SIG-M5 (cell line): ENCODE measurements at regions not wholly inside any gene's neighbourhood (a gene's known extent, or its start where the extent isn't known, plus 50 kb on each side); places are given as distances from the start of the nearest gene placed in this dataset.
"Not testable (repeated sequence)": the region's sequence is repeated elsewhere in the genome, so short reads cannot be mapped to it uniquely, and the experiment has no call there.

Source experiments
- DNase-seq: peaks from one replicate; lab custom pipeline; 2025; lab: John Stamatoyannopoulos, UW

GRCh38 chr17:64773386-64773835 lies 111.3 kb upstream of the SMURF2 start:
- DNase-seq, result no peak

DNA sequence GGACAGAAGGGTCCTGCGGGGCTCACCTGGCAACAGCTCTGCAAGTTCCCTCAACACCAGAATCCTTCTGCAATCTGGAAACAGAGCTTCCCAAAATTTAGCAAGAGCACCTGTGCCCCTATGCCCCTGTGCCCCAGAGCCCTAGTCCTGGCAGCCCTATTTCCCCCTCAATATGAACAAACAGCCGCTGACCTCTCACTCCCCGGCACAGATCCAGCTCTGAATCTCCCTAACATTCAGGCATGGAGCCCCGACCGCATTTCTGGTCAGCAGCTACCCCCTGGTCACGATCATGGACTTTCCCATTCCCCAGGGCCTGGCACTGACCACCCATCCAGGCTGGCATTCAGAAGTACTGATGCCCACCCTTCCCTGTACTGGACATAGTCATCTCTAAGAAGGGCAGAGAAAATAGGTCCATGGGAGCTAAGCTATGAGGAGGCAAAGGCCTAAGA lies 110.8 kb upstream of the SMURF2 start:
- DNase-seq, result no peak

DNA sequence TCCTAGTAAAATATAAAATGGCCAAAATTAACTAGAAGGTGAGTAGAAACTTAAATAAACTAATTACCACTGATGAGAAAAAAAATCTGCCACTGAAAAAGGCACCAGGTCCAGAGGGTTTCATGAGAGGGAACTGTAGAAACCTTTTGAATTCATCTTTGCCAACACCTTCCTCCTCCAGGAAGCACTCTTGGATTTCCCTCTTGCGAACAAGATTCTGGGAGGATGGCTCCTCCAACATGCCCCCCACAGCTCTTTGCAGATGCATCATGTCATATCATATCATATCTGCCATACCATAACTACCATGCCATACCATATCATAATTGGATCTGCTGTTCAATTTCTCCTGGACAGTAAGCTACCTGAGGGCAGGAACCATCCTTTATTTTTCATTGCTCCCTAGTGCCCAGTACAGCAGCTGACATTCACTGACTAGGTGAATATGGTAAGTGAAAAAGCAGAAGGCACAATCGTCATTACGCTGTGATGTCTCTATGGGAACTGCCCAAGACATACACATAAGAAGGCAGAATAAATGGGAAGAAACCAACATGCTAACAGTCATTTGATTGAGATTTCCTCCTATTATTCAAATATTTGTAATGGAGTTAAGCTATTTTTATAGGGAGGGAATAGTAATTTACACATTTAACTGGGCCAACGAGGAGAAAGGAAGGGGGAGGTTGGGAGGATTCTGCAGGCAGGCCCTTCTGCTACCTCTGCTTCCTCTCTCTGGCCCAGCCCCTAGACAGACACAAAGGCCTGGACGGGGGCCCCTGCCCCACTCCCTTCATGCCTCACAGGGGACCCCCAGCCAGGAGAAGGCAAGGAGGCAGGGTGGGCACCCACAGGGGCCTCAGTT lies 110.1 kb upstream of the SMURF2 start:
- DNase-seq, result no peak

DNA sequence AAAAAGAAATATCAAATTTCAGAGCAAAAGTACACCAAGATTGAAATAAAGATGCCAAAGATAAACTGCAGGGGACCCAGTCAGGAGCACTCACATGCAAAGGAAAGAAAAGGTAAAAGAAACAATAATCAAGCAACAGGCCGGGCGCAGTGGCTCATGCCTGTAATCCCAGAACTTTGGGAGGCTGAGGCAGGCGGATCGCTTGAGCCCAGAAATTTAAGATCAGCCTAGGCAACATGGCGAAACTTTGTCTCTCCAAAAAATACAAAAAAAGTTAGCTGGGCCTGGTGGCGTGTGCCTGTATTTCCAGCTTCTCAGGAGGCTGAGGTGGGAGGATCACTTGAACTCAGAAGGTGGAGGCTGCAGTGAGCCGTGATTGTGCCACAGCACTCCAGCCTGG lies 107.6 kb upstream of the SMURF2 start:
- DNase-seq, result no peak

GRCh38 chr17:64767269-64767997 lies 105.3 kb upstream of the SMURF2 start:
- DNase-seq, result no peak

DNA sequence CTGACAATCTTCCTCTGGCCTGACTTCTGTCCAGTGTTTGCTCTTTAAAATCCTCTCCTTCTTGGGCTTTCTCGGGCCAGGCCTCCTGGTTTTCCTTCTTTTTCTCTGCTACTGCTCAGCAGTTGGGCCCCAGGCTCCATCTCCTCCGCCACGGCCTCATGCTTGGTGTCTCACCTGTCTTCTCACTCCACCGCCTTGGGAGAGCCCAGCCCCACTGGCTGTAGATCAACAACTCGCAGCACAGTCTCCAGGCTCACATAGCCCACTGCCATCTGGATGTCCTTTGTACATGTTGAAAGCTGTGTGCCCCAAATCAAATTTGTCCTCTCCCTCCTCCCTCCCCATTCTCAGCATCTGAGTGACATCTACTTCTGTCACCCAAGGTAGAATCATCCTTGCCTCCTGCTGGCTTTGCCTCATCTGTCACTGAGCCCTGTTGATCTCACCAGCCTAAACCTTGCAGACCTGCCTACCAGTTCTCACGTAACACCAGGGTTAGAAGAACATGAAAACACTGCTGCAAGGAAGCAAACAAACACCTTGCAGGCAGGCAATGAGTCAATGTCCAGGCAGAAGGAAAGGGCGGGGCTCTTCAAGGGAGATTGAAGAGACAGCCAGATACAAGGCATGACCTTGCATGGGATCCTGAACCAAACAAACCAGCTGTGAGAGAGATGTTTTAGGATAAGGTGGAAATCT lies 103.2 kb upstream of the SMURF2 start:
- DNase-seq, result no peak

GRCh38 chr17:64750891-64751677 lies 89.0 kb upstream of the SMURF2 start:
- DNase-seq, result no peak

DNA sequence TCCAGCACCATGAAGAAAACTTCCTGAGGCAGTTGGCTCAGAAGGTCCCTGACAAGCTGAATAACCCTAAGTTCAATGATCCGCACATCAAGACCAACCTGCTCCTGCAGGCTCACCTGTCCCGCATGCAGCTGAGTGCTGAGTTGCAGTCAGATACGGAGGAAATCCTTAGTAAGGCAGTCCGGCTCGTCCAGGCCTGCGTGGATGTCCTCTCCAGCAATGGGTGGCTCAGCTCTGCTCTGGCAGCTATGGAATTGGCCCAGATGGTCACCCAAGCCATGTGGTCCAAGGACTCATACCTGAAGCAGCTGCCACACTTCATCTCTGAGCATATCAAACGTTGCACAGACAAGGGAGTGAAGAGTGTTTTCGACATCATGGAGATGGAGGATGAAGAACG lies 88.4 kb upstream of the SMURF2 start:
- no peak for DNase-seq

GRCh38 chr17:64749306-64749705 lies 87.2 kb upstream of the SMURF2 start:
- DNase-seq, result no peak

- no peak for DNase-seq
These were observed 85.9 kb upstream of the SMURF2 start for GRCh38 chr17:64747938-64748540.

GRCh38 chr17:64742326-64742725 lies 80.2 kb upstream of the SMURF2 start:
- DNase-seq, result no peak

DNA sequence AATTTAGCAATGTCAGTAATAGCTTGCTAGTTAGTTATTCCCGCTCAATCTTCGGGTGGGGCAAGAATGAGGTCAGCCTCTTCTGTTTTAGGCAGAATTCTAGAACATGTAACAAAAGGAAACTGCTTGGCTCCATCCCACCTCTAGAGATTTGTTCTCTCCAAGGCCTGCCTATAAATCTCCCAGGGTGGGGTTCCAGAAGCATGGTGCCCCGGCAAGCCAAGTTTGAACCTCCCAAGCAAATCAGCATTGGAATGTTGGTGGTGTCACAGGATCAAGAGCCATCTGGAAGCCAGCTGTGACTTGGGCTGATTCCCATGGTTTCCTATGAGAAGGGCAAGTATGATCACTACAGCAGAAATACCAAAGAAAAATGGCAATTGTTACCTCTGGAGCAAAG lies 79.8 kb upstream of the SMURF2 start:
- not testable (repeated sequence) for DNase-seq

DNA sequence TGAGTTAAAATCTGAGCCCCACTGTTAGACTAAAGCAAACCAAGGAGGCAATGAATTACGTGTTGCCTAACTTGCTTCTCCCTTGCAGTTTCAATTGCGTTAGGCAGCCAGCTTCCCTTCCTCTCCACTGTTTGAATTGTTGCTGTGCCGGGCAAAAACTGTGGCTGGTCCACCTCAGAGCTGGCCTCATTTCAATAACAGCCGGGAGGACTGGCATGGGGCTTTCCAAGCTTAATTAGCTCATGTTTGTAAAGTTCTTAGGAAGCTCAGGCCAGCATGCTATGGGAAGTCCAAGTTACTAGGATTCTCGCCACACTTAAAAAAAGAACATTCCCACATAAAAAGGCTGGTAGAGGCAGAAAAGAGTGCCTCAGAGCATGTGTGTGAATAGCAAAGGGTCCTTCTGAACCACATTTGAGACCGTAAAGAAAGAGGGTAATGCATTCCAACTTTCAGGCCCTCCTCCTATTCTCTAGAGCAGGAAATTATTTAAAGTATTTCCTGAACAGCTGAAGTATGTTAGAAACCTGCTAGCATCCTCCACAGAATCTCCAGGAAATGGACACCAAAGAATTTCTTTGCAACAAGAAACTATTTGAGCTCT lies 79.0 kb upstream of the SMURF2 start:
- no peak for DNase-seq

GRCh38 chr17:64739316-64740058 lies 77.4 kb upstream of the SMURF2 start:
- DNase-seq, result no peak

GRCh38 chr17:64736804-64737492 lies 74.8 kb upstream of the SMURF2 start:
- no peak for DNase-seq

GRCh38 chr17:64732336-64733006 lies 70.4 kb upstream of the SMURF2 start:
- DNase-seq, result no peak

DNA sequence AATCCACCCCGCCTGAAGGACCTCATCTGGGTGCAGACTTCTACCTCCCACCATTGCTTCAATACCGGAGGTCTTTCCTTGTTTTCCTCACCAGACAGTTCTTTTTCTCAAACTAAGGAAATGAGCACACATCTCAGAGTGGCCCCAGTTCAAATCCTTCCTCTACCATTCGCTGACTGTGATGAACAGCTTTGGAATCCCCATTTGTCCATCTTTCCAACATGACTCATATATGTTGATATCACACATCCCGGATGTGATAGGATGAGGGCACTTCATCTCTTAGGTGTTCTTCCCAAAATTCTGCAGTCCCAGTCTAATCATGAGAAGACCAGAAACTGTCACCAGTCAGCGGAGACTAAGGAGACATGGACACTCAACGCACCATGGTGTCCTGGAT lies 67.9 kb upstream of the SMURF2 start:
- DNase-seq, result not testable (repeated sequence)

DNA sequence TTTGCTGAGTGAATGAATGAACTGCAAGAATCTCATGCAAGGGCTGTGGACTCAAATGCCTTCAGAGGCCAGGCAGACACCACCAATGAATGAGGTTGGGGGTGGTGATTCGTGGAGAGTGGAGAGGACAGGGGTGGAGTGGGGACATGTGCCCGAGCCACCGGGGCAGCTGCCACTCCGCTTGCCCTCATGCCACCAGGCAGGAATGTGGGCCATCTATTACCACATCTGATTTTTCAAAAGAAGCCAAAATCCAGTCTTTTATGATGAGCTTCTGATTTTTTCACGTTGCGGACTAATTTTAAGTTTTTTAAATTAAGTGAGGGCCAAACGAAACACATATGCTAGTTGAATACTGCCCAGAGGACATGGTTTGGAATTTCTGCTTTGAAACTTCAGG lies 67.1 kb upstream of the SMURF2 start:
- no peak for DNase-seq
